PC-9 (cell line): ENCODE measurements at regions not wholly inside any gene's neighbourhood (a gene's known extent, or its start where the extent isn't known, plus 50 kb on each side); places are given as distances from the start of the nearest gene placed in this dataset.

ENCODE experiments used
- CTCF ChIP-seq: fragments of 200-600 bp; sonication (generic); conservative IDR thresholded peaks from 2 replicates; pipeline ENCODE4 v1.6.1; 2017; ENCODE audit warnings: mixed run types, antibody characterized with exemption, mild to moderate bottlenecking, moderate library complexity
- EZH2 ChIP-seq: fragments of 200-600 bp; sonication (generic); IDR thresholded peaks from 2 replicates; pipeline ENCODE4 v1.8.0; 2017; ENCODE audit warnings: antibody characterized with exemption, low read depth

- TF ChIP-seq CTCF (no peak), EZH2 (no peak)
These were observed 105.7 kb downstream of the FOXL3 start for GRCh38 chr7:395643-396042.
